Neural cell (in vitro differentiated cells): ENCODE measurements at regions not wholly inside any gene's neighbourhood (a gene's known extent, or its start where the extent isn't known, plus 50 kb on each side); places are given as distances from the start of the nearest gene placed in this dataset.

ENCODE experiments used
- H2AFZ ChIP-seq: fragments of 200-600, 300-800 bp; sonication (generic), shearing (Covaris generic); 2 replicates; pipeline ENCODE4 v1.6.0; 2014; ENCODE audit warnings: low read depth, mild to moderate bottlenecking, antibody characterized with exemption, low read length, moderate library complexity
- H3F3A ChIP-seq: fragments of 200-600 bp; shearing (Covaris generic); 2 replicates; pipeline ENCODE4 v1.6.1; 2016; ENCODE audit warnings: mild to moderate bottlenecking, moderate library complexity, mixed read lengths, antibody characterized with exemption, low read length; ENCODE audit not compliant: insufficient read depth, poor library complexity, severe bottlenecking
- H3K27ac ChIP-seq: fragments of 200-600, 300-800 bp; sonication (generic), shearing (Covaris generic); 2 replicates; pipeline ENCODE4 v1.5.1; 2014; ENCODE audit warnings: mild to moderate bottlenecking, low read length, moderate library complexity
- H3K27me3 ChIP-seq: fragments of 300-800, 200-600 bp; sonication (generic), shearing (Covaris generic); 2 replicates; pipeline ENCODE4 v1.6.0; 2014; ENCODE audit warnings: mild to moderate bottlenecking, low read depth, low read length, moderate library complexity; ENCODE audit not compliant: insufficient read depth
- H3K36me3 ChIP-seq: fragments of 300-800, 200-600 bp; sonication (generic), shearing (Covaris generic); 2 replicates; pipeline ENCODE4 v1.5.1; 2014; ENCODE audit warnings: mild to moderate bottlenecking, antibody characterized with exemption, low read length, moderate library complexity; ENCODE audit not compliant: insufficient read depth
- H3K4me2 ChIP-seq: fragments of 300-800, 200-600 bp; sonication (generic), shearing (Covaris generic); 2 replicates; pipeline ENCODE4 v1.6.0; 2014; ENCODE audit warnings: mild to moderate bottlenecking, low read length
- H3K4me3 ChIP-seq: fragments of 300-800, 200-600 bp; sonication (generic), shearing (Covaris generic); 2 replicates; pipeline ENCODE4 v1.5.1; 2014; ENCODE audit warnings: mild to moderate bottlenecking, low read length, moderate library complexity
- H3K79me2 ChIP-seq: fragments of 200-600 bp; shearing (Covaris generic); replicated peaks from 2 replicates; pipeline ENCODE4 v1.6.0; 2014; ENCODE audit warnings: mild to moderate bottlenecking, low read length, moderate library complexity; ENCODE audit not compliant: insufficient read depth
- H3K9ac ChIP-seq: fragments of 300-800, 200-600 bp; sonication (generic), shearing (Covaris generic); 2 replicates; pipeline ENCODE4 v1.6.1; 2016; ENCODE audit warnings: mild to moderate bottlenecking, low read length, mixed read lengths
- H3K9me2 ChIP-seq: fragments of 200-600 bp; shearing (Covaris generic); 2 replicates; pipeline ENCODE4 v1.6.1; 2016; ENCODE audit warnings: mild to moderate bottlenecking, low read length, mixed read lengths; ENCODE audit not compliant: insufficient read depth
- H3K9me3 ChIP-seq: fragments of 200-600, 300-800 bp; sonication (generic), shearing (Covaris generic); 2 replicates; pipeline ENCODE4 v1.6.1; 2016; ENCODE audit warnings: mild to moderate bottlenecking, mixed run types, low read length, moderate library complexity, mixed read lengths
- H4K20me1 ChIP-seq: fragments of 200-600 bp; shearing (Covaris generic); 2 replicates; pipeline ENCODE4 v1.6.1; 2016; ENCODE audit warnings: mild to moderate bottlenecking, mixed run types; ENCODE audit not compliant: insufficient read depth
- EP300 ChIP-seq: fragments of 450-650 bp; conservative IDR thresholded peaks from 2 replicates; pipeline ENCODE4 v1.6.1; 2014; ENCODE audit warnings: antibody characterized with exemption, mild to moderate bottlenecking, moderate library complexity; ENCODE audit not compliant: poor library complexity, severe bottlenecking
- EZH2 ChIP-seq: fragments of 200-600, 300-800 bp; shearing (Covaris generic), sonication (generic); IDR thresholded peaks from 2 replicates; pipeline ENCODE4 v1.6.1; 2014; ENCODE audit warnings: antibody characterized with exemption, low read length, borderline replicate concordance, mild to moderate bottlenecking; ENCODE audit not compliant: insufficient read depth, poor library complexity, severe bottlenecking
- MXI1 ChIP-seq: fragments of 450-650 bp; conservative IDR thresholded peaks from 2 replicates; pipeline ENCODE4 v1.6.1; 2014; ENCODE audit warnings: antibody characterized with exemption, mild to moderate bottlenecking; ENCODE audit not compliant: poor library complexity, severe bottlenecking
- POLR2AphosphoS5 ChIP-seq: IDR thresholded peaks from 2 replicates; pipeline ENCODE4 v1.6.1; 2012
- RAD21 ChIP-seq: fragments of 450-650 bp; conservative IDR thresholded peaks from 2 replicates; pipeline ENCODE4 v1.6.1; 2014; ENCODE audit warnings: antibody characterized with exemption, mild to moderate bottlenecking, moderate library complexity
- SMC3 ChIP-seq: fragments of 450-650 bp; conservative IDR thresholded peaks from 2 replicates; pipeline ENCODE4 v1.6.1; 2014; ENCODE audit warnings: antibody characterized with exemption, mild to moderate bottlenecking, moderate library complexity; ENCODE audit not compliant: poor library complexity
- TAF1 ChIP-seq: IDR thresholded peaks from 2 replicates; pipeline ENCODE4 v1.6.1; 2012; ENCODE audit warnings: low read depth
- TF ChIP-seq, protein P1 (sequence below): fragments of 450-650 bp; IDR thresholded peaks from 2 replicates; pipeline ENCODE4 v1.5.1; 2014; ENCODE audit warnings: antibody characterized with exemption, mild to moderate bottlenecking, moderate library complexity; ENCODE audit not compliant: poor library complexity, severe bottlenecking
- TF ChIP-seq, protein P2 (sequence below): IDR thresholded peaks from 2 replicates; pipeline ENCODE4 v1.6.1; 2012; ENCODE audit warnings: borderline replicate concordance

DNA sequence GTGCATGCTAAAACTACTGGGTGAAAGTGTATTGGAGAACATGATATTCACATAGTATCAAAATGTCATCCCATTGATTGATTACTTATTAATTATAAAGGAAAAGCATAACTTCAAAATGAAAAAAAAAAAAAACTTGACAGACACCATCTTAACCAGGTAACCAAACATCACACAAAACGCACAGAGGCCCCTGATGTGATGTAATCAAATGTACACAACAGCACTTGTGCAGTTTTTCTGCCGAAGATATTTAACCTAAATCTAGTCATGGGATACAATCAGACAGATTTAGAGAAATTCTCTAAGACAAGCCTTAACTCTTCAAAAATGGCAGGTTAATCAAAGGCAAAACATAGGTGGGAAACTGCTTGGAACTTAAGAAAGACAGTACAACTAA is 102.0 kb upstream of the TENT5A start:
- no peak overlapping the region for H3K4me3 ChIP-seq
- TF ChIP-seq MXI1, result no peak
- TF ChIP-seq, protein P1, sequence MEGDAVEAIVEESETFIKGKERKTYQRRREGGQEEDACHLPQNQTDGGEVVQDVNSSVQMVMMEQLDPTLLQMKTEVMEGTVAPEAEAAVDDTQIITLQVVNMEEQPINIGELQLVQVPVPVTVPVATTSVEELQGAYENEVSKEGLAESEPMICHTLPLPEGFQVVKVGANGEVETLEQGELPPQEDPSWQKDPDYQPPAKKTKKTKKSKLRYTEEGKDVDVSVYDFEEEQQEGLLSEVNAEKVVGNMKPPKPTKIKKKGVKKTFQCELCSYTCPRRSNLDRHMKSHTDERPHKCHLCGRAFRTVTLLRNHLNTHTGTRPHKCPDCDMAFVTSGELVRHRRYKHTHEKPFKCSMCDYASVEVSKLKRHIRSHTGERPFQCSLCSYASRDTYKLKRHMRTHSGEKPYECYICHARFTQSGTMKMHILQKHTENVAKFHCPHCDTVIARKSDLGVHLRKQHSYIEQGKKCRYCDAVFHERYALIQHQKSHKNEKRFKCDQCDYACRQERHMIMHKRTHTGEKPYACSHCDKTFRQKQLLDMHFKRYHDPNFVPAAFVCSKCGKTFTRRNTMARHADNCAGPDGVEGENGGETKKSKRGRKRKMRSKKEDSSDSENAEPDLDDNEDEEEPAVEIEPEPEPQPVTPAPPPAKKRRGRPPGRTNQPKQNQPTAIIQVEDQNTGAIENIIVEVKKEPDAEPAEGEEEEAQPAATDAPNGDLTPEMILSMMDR, result no peak
- TF ChIP-seq SMC3, result no peak

DNA sequence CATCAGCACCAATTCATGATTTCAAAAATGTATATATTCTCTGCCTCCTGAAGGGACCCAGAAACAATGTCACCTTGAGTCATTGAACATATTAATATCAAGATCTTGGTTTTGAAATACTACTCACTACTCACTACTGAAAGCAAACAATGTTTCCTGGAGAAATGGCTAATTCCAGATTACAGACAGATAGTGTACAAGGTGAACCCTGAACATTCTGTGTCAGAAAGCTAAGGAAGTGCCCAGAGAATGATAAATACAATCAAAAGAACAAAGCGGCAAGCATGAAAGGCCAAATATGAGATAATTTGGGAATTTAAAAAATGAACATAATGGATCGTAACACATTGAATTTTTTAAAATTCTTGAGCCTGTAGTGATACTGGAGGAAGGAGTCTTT is 101.5 kb upstream of the TENT5A start:
- Histone ChIP-seq H3K79me2 (no peaks in the 10 kb centered on the region), H3K4me3 (no peak overlapping the region), H3K9ac (no peak overlapping the region), H3K36me3 (no peaks in the 10 kb centered on the region), H3K27ac (no peak overlapping the region), H3F3A (no peaks in the 10 kb centered on the region), H3K4me2 (no peak overlapping the region), H3K9me2 (no peaks in the 10 kb centered on the region), H3K27me3 (no peaks in the 10 kb centered on the region), H3K9me3 (no peaks in the 10 kb centered on the region), H2AFZ (no peak overlapping the region), H4K20me1 (no peaks in the 10 kb centered on the region)
- TF ChIP-seq MXI1, result no peak
- TF ChIP-seq POLR2AphosphoS5, result no peak
- no peak for TF ChIP-seq SMC3
- TF ChIP-seq, protein P1, result no peak
- no peak for TF ChIP-seq EZH2
- TF ChIP-seq, protein P2, sequence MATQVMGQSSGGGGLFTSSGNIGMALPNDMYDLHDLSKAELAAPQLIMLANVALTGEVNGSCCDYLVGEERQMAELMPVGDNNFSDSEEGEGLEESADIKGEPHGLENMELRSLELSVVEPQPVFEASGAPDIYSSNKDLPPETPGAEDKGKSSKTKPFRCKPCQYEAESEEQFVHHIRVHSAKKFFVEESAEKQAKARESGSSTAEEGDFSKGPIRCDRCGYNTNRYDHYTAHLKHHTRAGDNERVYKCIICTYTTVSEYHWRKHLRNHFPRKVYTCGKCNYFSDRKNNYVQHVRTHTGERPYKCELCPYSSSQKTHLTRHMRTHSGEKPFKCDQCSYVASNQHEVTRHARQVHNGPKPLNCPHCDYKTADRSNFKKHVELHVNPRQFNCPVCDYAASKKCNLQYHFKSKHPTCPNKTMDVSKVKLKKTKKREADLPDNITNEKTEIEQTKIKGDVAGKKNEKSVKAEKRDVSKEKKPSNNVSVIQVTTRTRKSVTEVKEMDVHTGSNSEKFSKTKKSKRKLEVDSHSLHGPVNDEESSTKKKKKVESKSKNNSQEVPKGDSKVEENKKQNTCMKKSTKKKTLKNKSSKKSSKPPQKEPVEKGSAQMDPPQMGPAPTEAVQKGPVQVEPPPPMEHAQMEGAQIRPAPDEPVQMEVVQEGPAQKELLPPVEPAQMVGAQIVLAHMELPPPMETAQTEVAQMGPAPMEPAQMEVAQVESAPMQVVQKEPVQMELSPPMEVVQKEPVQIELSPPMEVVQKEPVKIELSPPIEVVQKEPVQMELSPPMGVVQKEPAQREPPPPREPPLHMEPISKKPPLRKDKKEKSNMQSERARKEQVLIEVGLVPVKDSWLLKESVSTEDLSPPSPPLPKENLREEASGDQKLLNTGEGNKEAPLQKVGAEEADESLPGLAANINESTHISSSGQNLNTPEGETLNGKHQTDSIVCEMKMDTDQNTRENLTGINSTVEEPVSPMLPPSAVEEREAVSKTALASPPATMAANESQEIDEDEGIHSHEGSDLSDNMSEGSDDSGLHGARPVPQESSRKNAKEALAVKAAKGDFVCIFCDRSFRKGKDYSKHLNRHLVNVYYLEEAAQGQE, result no peak
- TF ChIP-seq RAD21, result no peak
- TF ChIP-seq TAF1, result no peak
- TF ChIP-seq EP300, result no peak

More for the DNA sequence above, 102.0 kb upstream of the TENT5A start:
- Histone ChIP-seq H2AFZ (no peak overlapping the region), H3K9ac (no peak overlapping the region), H3K9me3 (no peaks in the 10 kb centered on the region), H3F3A (no peaks in the 10 kb centered on the region), H4K20me1 (no peaks in the 10 kb centered on the region), H3K27ac (no peak overlapping the region), H3K4me2 (no peak overlapping the region), H3K36me3 (no peaks in the 10 kb centered on the region), H3K79me2 (no peaks in the 10 kb centered on the region), H3K27me3 (no peaks in the 10 kb centered on the region), H3K9me2 (no peaks in the 10 kb centered on the region)
